ENCODE measurements at regions not wholly inside any gene's neighbourhood (a gene's known extent, or its start where the extent isn't known, plus 50 kb on each side); places are given as distances from the start of the nearest gene placed in this dataset.
A peak's percentile ranks its signal among the peaks of the same experiment; 100 is the strongest.

GRCh38 chr1:209435654-209436566 lies 147.6 kb upstream of the CAMK1G start:
- peak in 1 of 2 donors; percentile 54 for DNase-seq (ENCODE audit: low spot score in 2 of 2)
- FAIRE-seq = no peak

DNA sequence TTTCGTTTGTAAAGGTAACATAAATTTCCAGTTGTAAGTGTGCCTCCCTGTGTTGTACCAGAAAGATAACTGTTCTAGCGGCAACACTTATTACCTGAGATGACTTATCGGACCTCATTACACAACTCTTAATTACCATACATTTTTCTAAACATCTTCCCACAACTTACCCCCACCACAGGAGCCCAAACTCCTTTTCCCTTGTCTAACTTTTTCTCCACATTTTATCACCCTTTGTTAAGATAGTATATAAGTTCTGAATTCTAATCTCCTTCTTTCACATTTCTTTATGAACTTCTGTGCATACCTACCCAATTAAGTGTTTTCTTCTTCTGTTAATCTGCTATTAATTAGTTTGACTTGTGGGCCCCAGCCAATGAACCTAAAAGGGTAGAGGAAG lies 143.7 kb upstream of the CAMK1G start:
- no peak for FAIRE-seq
- no peak for DNase-seq (ENCODE audit: low spot score in 2 of 2)

DNA sequence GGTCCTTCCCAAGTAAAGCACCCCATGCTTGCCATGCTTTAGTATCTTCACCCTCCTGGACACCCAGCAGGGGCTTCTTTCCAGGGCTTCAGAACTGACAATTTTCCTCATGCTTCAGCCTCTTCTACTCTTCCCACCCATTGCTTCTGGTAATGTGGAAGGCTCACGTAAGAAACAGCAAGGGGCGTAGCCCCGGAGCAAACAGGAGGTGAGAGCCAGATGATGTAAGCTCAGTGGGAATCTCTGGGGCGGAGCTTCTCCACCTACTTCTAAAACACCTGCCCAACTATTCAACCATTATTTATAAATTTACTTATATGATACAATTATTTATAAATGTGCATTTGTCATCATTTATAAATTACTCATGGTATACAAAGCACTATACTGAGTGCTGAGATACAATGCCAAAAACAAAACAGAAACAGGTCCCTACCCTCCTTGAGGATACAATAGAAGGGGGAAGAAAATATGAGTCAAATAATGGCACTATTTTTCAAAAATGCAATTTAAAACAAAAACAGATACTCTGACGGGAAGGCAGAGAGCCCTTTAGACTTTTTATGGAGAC lies 140.1 kb upstream of the CAMK1G start:
- FAIRE-seq (no peak), DNase-seq (ENCODE audit: low spot score in 2 of 2) (no peak)

GRCh38 chr1:209443975-209444651 lies 139.4 kb upstream of the CAMK1G start:
- FAIRE-seq (no peak), DNase-seq (ENCODE audit: low spot score in 2 of 2) (no peak)

GRCh38 chr1:209444961-209445360 lies 138.6 kb upstream of the CAMK1G start:
- no peak for DNase-seq (ENCODE audit: low spot score in 2 of 2)
- FAIRE-seq = no peak

- FAIRE-seq = no peak
- no peak for DNase-seq (ENCODE audit: low spot score in 2 of 2)
These were observed 137.9 kb upstream of the CAMK1G start for GRCh38 chr1:209445576-209445975.

GRCh38 chr1:209446356-209446755 lies 137.2 kb upstream of the CAMK1G start:
- FAIRE-seq = no peak

GRCh38 chr1:209454340-209454994 lies 129.0 kb upstream of the CAMK1G start:
- no peak for FAIRE-seq
- no peak for DNase-seq (ENCODE audit: low spot score in 2 of 2)

More at GRCh38 chr1:209446356-209446755, 137.2 kb upstream of the CAMK1G start:
- no peak for DNase-seq (ENCODE audit: low spot score in 2 of 2)

GRCh38 chr1:209455145-209455544 lies 128.4 kb upstream of the CAMK1G start:
- DNase-seq (ENCODE audit: low spot score in 2 of 2) (no peak), FAIRE-seq (no peak)

GRCh38 chr1:209455661-209456358 lies 127.7 kb upstream of the CAMK1G start:
- DNase-seq (ENCODE audit: low spot score in 2 of 2) = no peak
- no peak for FAIRE-seq

GRCh38 chr1:209456878-209457277 lies 126.6 kb upstream of the CAMK1G start:
- FAIRE-seq (no peak), DNase-seq (ENCODE audit: low spot score in 2 of 2) (no peak)

- FAIRE-seq (no peak), DNase-seq (ENCODE audit: low spot score in 2 of 2) (no peak)
These were observed 126.0 kb upstream of the CAMK1G start for GRCh38 chr1:209457401-209458125.

DNA sequence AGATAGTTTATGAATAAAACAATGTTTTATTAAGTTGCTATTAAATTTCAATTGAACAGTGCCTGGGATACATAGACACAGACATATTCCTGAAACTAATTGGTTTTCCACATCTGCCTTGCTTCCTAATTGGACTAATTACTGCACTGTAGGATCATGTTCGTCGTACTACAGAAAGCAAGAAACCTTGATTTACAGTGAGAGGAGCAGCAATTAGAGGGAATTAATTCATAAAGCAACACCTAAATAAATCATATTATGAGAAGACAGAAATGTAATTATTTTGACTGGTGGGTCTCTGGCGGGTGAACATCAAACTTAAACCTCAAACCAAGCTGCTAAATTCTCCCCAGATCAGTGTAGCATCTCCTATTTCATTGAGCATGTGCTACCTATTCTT lies 124.6 kb upstream of the CAMK1G start:
- DNase-seq (ENCODE audit: low spot score in 2 of 2) (no peak), FAIRE-seq (no peak)

GRCh38 chr1:209461168-209461567 lies 122.3 kb upstream of the CAMK1G start:
- FAIRE-seq (no peak), DNase-seq (ENCODE audit: low spot score in 2 of 2) (no peak)

- no peak for DNase-seq (ENCODE audit: low spot score in 2 of 2)
- FAIRE-seq = no peak
These were observed 121.1 kb upstream of the CAMK1G start for GRCh38 chr1:209462433-209462832.

DNA sequence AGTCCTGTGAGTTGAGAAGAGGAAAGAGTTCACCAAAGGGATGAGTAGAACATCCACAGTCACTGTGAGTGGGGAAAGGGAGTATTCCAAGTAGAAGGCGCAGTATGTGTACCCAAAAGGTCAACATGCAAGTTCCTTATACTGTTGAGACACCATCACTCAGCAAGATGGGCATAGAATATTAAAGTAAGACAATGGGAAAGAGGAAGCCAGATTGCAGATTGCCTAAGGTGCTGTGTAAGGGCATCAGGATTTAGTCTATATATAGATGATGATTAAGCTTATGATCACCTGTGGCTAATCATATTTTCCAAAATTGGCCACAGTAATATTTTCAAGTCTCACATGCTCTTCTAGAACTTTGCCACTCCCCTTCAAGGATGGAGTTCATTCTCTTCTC lies 120.1 kb upstream of the CAMK1G start:
- FAIRE-seq = no peak
- no peak for DNase-seq (ENCODE audit: low spot score in 2 of 2)

DNA sequence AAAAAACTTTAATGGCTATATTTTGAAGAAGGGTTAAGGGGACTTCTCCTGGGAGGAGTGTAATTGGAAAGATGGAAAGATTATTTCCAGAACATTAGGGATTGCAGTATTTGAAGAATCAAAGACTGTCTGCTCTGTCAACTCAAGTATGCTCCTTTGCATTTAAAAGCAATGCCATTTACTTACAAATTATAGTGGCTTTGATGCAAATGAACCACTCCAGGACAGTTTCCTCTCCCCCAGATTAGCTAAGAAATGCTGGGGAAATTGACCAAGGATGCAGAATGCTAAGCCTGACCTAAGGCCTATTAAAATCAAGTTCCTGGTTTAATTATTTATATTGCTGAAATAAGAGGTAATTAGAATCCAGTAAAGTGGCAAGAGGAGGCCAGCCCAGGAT lies 110.5 kb upstream of the CAMK1G start:
- DNase-seq (ENCODE audit: low spot score in 2 of 2) (no peak), FAIRE-seq (no peak)

DNA sequence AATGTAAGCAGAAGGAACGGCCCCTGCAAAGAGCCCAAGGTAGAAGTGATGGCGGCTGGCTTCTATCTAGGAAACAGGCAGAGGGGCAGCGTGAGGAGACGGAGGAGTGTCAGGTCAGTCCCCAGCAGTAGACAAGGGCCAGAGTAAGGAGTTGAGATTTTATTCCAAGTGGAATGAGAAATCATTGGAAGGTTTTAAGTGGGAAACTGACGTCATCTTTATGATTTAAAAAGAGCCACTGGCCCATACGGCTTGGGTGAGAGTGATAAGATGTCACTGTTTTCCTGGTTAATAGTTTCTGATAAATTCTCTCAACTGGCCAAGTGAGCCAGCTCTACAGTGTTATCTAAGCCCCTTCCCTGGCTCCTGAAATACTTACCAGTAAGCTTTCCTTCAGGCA lies 103.2 kb upstream of the CAMK1G start:
- DNase-seq (ENCODE audit: low spot score in 2 of 2) = no peak
- FAIRE-seq = no peak

DNA sequence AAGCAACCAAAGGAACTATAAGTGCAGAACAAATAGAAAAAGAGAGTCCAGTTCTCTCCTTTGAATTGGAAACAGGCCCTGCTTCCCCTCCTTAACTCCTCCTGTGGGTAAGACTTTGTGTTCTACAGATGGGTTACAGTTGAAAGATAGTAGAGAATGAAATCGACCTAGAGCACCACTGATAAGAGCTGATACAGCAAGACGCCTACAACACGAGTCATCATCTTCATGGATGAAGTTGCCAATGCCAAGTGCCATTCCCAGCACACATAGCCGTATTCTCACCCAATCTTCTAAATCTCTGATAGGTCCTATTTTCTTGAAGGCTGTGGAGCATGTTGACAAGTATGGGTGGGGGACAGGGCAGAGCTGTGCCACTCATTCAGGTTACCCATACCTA lies 99.8 kb upstream of the CAMK1G start:
- FAIRE-seq = no peak
- DNase-seq (ENCODE audit: low spot score in 2 of 2) = no peak

- DNase-seq (ENCODE audit: low spot score in 2 of 2) = no peak
- FAIRE-seq = no peak
These were observed 99.1 kb upstream of the CAMK1G start for GRCh38 chr1:209484429-209484828.
